Keratinocyte (primary cell): ENCODE measurements at regions not wholly inside any gene's neighbourhood (a gene's known extent, or its start where the extent isn't known, plus 50 kb on each side); places are given as distances from the start of the nearest gene placed in this dataset.

ENCODE experiments used
- DNase-seq: peaks from one replicate; pipeline ENCODE4 v3.0.0-alpha.2; 2011; ENCODE audit warnings: low read depth, missing footprints, low spot score
- FAIRE-seq: peaks from 2 replicates; lab custom pipeline; 2011; peaks lifted over from hg19 to GRCh38; lab: Jason Lieb, UNC
- H2AFZ ChIP-seq: 2 replicates; pipeline ENCODE4 v1.6.0; 2012; ENCODE audit warnings: low read length, control low read depth, inconsistent platforms; ENCODE audit not compliant: control insufficient read depth
- H3K27ac ChIP-seq: 2 replicates; pipeline ENCODE4 v1.5.1; 2011; ENCODE audit warnings: low read length; ENCODE audit not compliant: control insufficient read depth, insufficient read depth
- H3K27me3 ChIP-seq: 3 replicates; pipeline ENCODE4 v1.6.0; 2011; ENCODE audit warnings: low read length; ENCODE audit not compliant: control insufficient read depth, insufficient read depth; ENCODE audit errors: extremely low read depth
- H3K36me3 ChIP-seq, 2 experiments: 2 replicates in 1 of 2; 3 replicates in 1 of 2; pipeline ENCODE4 v1.5.1; 2011; ENCODE audit warnings: low read length in 2 of 2, mild to moderate bottlenecking in 1 of 2; ENCODE audit not compliant: control insufficient read depth in 2 of 2, insufficient read depth in 2 of 2; ENCODE audit errors: extremely low read depth in 1 of 2
- H3K4me1 ChIP-seq: 3 replicates; pipeline ENCODE4 v1.5.1; 2011; ENCODE audit warnings: low read length; ENCODE audit not compliant: control insufficient read depth, insufficient read depth; ENCODE audit errors: extremely low read depth
- H3K4me2 ChIP-seq: 3 replicates; pipeline ENCODE4 v1.6.0; 2011; ENCODE audit warnings: low read depth, low read length; ENCODE audit not compliant: control insufficient read depth, insufficient read depth; ENCODE audit errors: extremely low read depth
- H3K4me3 ChIP-seq, 3 experiments: fragments of 200-600 bp in 1 of 3; sonication (generic) in 1 of 3; 2 replicates in 2 of 3; 3 replicates in 1 of 3; pipeline ENCODE4 v1.5.1; 2011 to 2016; ENCODE audit warnings: low read length in 3 of 3, mild to moderate bottlenecking in 3 of 3, control low read depth in 2 of 3, inconsistent platforms in 1 of 3, low read depth in 1 of 3, mixed read lengths in 1 of 3, mixed run types in 1 of 3, moderate library complexity in 1 of 3; ENCODE audit not compliant: control insufficient read depth in 2 of 3, insufficient read depth in 2 of 3; ENCODE audit errors: extremely low read depth in 1 of 3
- H3K79me2 ChIP-seq: 2 replicates; pipeline ENCODE4 v1.6.0; 2012; ENCODE audit warnings: low read length; ENCODE audit not compliant: control insufficient read depth, insufficient read depth
- H3K9ac ChIP-seq: 3 replicates; pipeline ENCODE4 v1.6.0; 2011; ENCODE audit warnings: low read length; ENCODE audit not compliant: control insufficient read depth, insufficient read depth; ENCODE audit errors: extremely low read depth
- H3K9me1 ChIP-seq: 3 replicates; pipeline ENCODE4 v1.6.0; 2011; ENCODE audit warnings: low read length; ENCODE audit not compliant: control insufficient read depth, insufficient read depth; ENCODE audit errors: extremely low read depth
- H3K9me3 ChIP-seq: 2 replicates; pipeline ENCODE4 v1.5.1; 2012; ENCODE audit warnings: low read depth, low read length; ENCODE audit not compliant: control insufficient read depth
- H4K20me1 ChIP-seq: 3 replicates; pipeline ENCODE4 v1.6.0; 2011; ENCODE audit warnings: low read length; ENCODE audit not compliant: control insufficient read depth, insufficient read depth; ENCODE audit errors: extremely low read depth
- CTCF ChIP-seq, 3 experiments: IDR thresholded peaks in 1 of 3; conservative IDR thresholded peaks in 1 of 3; optimal IDR thresholded peaks in 1 of 3; 2 replicates in 2 of 3; 3 replicates in 1 of 3; pipeline versions ENCODE3 to v1.5.1; 2011; ENCODE audit warnings: low read length in 3 of 3, mild to moderate bottlenecking in 3 of 3, moderate library complexity in 2 of 3, control low read depth in 1 of 3, inconsistent platforms in 1 of 3; ENCODE audit not compliant: insufficient read depth in 2 of 3; ENCODE audit errors: extremely low read depth in 1 of 3
- EZH2 ChIP-seq: IDR thresholded peaks from one replicate; pipeline ENCODE4 v1.6.1; 2012; ENCODE audit warnings: inconsistent platforms, mild to moderate bottlenecking, low read length, moderate library complexity
- dilution Hi-C: fragments of 300-500 bp; cut with MboI; formaldehyde crosslinking; loops from one replicate; pipeline ENCODE4 v1.7.0; 2020; ENCODE audit warnings: low sequenced_read_pairs; ENCODE audit not compliant: extremely low pct_ligation_motif_present

- H4K20me1 ChIP-seq: no peaks in the 10 kb centered on the region
- H3K4me3 ChIP-seq: no peak overlapping the region
- H3K9me1 ChIP-seq: no peaks in the 10 kb centered on the region
- no peak for TF ChIP-seq CTCF (optimal IDR thresholded peaks at IDR 0.05 in 1 of 3, IDR thresholded peaks at IDR 0.05 in 1 of 3, conservative IDR thresholded peaks at IDR 0.05 in 1 of 3; ENCODE audit: extremely low read depth in 1 of 3, insufficient read depth in 2 of 3, low read length in 3 of 3)
- no peak for TF ChIP-seq EZH2
- no peak overlapping the region for H3K9ac ChIP-seq
- no peak overlapping the region for H3K27ac ChIP-seq
- no peak overlapping the region for H2AFZ ChIP-seq
- no peak for FAIRE-seq
- no peaks in the 10 kb centered on the region for H3K27me3 ChIP-seq
- DNase-seq: no peak
- no peak overlapping the region for H3K4me2 ChIP-seq
- H3K36me3 ChIP-seq: no peaks in the 10 kb centered on the region
- H3K9me3 ChIP-seq: no peaks in the 10 kb centered on the region
- H3K4me1 ChIP-seq: no peaks in the 10 kb centered on the region
- H3K79me2 ChIP-seq: no peaks in the 10 kb centered on the region
- dilution Hi-C loops: no loop called here
These were observed 76.2 kb upstream of the ADGRG2 start for GRCh38 chrX:19198473-19198872.

GRCh38 chrX:19202171-19202570, 79.9 kb upstream of the ADGRG2 start:
- TF ChIP-seq CTCF (optimal IDR thresholded peaks at IDR 0.05 in 1 of 3, IDR thresholded peaks at IDR 0.05 in 1 of 3, conservative IDR thresholded peaks at IDR 0.05 in 1 of 3; ENCODE audit: extremely low read depth in 1 of 3, insufficient read depth in 2 of 3, low read length in 3 of 3) (no peak), EZH2 (no peak)
- no peaks in the 10 kb centered on the region for H3K9me1 ChIP-seq
- no peak overlapping the region for H3K4me3 ChIP-seq
- no peaks in the 10 kb centered on the region for H3K79me2 ChIP-seq
- no peak for FAIRE-seq
- H2AFZ ChIP-seq: no peak overlapping the region
- no peak for DNase-seq
- no peaks in the 10 kb centered on the region for H3K9me3 ChIP-seq
- H3K27ac ChIP-seq: no peak overlapping the region
- H4K20me1 ChIP-seq: no peaks in the 10 kb centered on the region
- H3K36me3 ChIP-seq: no peaks in the 10 kb centered on the region
- H3K9ac ChIP-seq: no peak overlapping the region
- H3K27me3 ChIP-seq: no peaks in the 10 kb centered on the region
- no peak overlapping the region for H3K4me2 ChIP-seq
- dilution Hi-C loops: no loop called here
- H3K4me1 ChIP-seq: no peaks in the 10 kb centered on the region
